GM12875 (cell line): ENCODE measurements at regions not wholly inside any gene's neighbourhood (a gene's known extent, or its start where the extent isn't known, plus 50 kb on each side); places are given as distances from the start of the nearest gene placed in this dataset.
"Not testable (repeated sequence)": the region's sequence is repeated elsewhere in the genome, so short reads cannot be mapped to it uniquely, and the experiment has no call there.

ENCODE experiments used
- H3K4me3 ChIP-seq: one replicate; pipeline ENCODE4 v1.5.1; 2011; ENCODE audit warnings: low read depth, low read length, control low read depth
- CTCF ChIP-seq: IDR thresholded peaks from 2 replicates; pipeline ENCODE4 v1.5.1; 2011; ENCODE audit warnings: low read depth, mild to moderate bottlenecking, control low read depth, inconsistent platforms, low read length, moderate library complexity, borderline replicate concordance; ENCODE audit not compliant: insufficient read depth

GRCh38 chr14:43411841-43412240 is 1095.2 kb downstream of the FSCB start:
- H3K4me3 ChIP-seq: no peak overlapping the region

GRCh38 chr14:43410631-43411030 is 1096.5 kb downstream of the FSCB start:
- no peak for TF ChIP-seq CTCF

More at GRCh38 chr14:43411841-43412240, 1095.2 kb downstream of the FSCB start:
- no peak for TF ChIP-seq CTCF

GRCh38 chr14:43408472-43408871 is 1098.6 kb downstream of the FSCB start:
- H3K4me3 ChIP-seq: no peak overlapping the region
- TF ChIP-seq CTCF: no peak

More at GRCh38 chr14:43410631-43411030, 1096.5 kb downstream of the FSCB start:
- H3K4me3 ChIP-seq: no peak overlapping the region

- no peak for TF ChIP-seq CTCF
These were observed 1099.4 kb downstream of the FSCB start for GRCh38 chr14:43407706-43408105.

GRCh38 chr14:43406931-43407330 is 1100.2 kb downstream of the FSCB start:
- no peak overlapping the region for H3K4me3 ChIP-seq
- no peak for TF ChIP-seq CTCF

More at GRCh38 chr14:43407706-43408105, 1099.4 kb downstream of the FSCB start:
- no peak overlapping the region for H3K4me3 ChIP-seq

- TF ChIP-seq CTCF: no peak
These were observed 1107.8 kb downstream of the FSCB start for GRCh38 chr14:43399289-43399688.

GRCh38 chr14:43370565-43370896 is 1136.6 kb downstream of the FSCB start:
- H3K4me3 ChIP-seq: not testable (repeated sequence)

More at GRCh38 chr14:43399289-43399688, 1107.8 kb downstream of the FSCB start:
- no peak overlapping the region for H3K4me3 ChIP-seq
